GM18907 (cell line): ENCODE measurements at regions not wholly inside any gene's neighbourhood (a gene's known extent, or its start where the extent isn't known, plus 50 kb on each side); places are given as distances from the start of the nearest gene placed in this dataset.

Source experiments
- ATAC-seq: cut with Tn5 transposase; IDR thresholded peaks from one replicate; pipeline ENCODE4 v1.9.1; 2021; ENCODE audit warnings: mild to moderate bottlenecking, moderate library complexity; ENCODE audit not compliant: unreplicated experiment

GRCh38 chr6:44050872-44051505, 76.3 kb downstream of the MRPL14 start:
- no peak for ATAC-seq

GRCh38 chr6:44049989-44050871, 77.0 kb downstream of the MRPL14 start:
- ATAC-seq: no peak

DNA sequence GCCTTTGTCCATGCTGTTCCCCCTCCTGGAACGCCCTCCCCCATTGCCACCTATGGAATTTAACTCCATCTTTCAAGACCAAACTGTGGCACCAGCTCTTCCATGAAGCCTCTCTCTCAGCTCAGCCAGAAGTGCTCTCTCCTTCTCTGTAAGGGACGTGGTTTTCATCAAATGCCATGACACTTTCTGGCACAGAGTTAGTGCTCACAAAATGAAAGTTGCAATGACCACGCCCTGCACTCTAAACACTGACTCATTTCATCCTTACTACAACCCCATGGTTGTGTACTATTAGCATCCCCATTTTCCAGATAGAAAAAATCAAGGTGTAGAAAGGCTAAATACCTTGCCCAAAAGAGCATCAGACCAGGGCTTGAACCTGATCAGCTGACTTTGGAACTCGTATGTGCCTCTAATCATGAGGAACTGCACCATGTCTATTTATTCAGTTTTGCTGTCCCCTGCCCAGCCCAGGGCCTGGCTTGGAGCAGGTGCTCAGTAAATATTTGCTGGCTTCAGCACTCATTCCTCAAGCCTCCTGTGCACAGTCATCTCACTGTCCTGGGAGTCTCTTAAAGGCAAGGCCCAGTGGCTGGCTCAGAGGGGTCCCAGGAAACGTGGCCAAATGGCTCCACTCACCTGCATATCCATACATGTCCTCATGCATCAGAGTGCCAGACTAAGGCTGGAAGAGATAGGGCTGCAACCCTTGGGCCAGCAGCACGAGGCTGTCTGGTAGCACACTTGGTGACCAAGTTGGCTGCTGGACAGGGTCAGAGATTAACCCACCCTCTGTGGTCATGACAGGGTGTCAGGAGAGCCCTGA, 77.9 kb downstream of the MRPL14 start:
- no peak for ATAC-seq

DNA sequence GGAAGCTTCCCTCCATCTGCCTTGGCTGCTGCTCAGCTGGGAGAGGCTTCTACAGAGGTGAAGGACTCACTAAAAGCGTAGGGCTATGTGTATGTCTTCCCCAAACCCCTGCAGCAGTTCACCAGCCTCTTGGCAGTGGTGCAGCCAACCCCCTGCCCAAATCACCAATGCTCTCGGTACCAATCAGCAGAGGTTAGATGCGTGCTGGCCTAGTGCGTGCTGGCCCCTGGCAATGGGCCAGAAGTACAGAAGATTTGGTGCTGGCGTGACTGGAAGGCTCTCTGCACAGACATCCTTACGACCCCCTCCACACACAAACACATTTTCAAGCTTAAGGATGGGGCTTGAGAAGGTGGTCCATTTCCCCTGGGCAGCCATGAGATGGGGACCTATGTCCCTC, 79.0 kb downstream of the MRPL14 start:
- ATAC-seq: no peak

DNA sequence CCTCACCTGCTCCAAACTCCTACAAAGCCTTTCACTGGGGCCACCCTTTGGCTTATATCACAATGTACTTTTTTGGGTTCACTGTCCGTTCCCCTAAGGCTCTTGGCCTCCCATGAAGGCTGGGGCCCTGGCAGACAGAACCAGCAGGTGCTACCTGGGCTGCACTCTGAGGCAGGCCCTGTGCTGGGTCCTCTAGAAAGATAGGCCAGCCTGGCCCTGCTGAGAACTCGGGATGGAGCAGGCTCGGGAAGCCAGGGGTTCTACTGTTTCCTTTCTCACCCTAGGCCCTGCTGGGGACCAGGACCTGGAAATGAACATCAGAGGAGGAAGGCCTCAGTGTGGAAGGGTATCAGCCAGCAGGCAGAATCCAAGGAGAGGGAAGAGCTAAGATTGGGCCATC, 79.5 kb downstream of the MRPL14 start:
- ATAC-seq: no peak

GRCh38 chr6:44047179-44047546, 80.1 kb downstream of the MRPL14 start:
- no peak for ATAC-seq

GRCh38 chr6:44046516-44047178, 80.6 kb downstream of the MRPL14 start:
- ATAC-seq: no peak

DNA sequence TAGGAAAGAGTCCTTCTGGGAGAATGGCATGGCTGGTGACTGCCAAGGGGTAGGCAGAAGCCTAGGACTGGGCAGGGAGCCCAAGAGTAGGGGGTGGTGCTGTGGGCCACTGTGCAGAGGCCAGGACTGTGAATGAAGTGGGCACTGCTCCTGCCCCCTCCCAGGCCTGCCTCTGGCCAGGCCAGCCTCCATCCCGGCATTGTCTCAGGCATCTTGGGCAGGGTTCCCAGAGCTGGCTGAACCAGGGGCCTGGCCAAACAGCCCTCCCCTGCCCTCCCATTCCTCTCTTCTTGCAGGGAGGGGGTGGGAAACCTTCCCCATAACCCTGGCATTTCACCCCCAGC, 81.6 kb downstream of the MRPL14 start:
- ATAC-seq: no peak

DNA sequence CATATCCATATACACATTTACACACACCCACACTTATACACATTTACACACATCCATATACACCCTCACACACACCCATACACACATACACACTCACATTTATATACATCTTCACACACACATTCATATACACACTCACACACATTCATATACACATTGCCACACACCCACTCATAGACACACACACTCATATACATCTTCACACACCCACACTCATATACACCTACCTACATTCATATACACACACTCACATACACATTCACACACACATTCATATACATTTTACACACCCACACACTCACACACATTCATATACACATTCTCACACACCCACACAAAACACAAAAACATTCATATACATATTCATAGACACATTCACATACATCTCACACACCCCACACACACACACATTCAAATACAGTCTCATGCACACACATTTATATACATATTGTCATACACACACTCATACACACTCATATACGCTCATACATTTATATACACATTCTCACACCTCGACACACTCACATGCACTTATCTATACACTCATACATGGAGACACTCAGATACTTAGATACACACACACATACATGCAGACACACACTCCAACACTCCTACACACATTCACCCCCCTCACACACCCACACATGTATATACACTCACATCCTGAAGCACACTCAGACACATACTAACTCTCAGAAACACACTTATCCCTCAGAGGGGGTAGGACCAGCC, 82.1 kb downstream of the MRPL14 start:
- no peak for ATAC-seq

DNA sequence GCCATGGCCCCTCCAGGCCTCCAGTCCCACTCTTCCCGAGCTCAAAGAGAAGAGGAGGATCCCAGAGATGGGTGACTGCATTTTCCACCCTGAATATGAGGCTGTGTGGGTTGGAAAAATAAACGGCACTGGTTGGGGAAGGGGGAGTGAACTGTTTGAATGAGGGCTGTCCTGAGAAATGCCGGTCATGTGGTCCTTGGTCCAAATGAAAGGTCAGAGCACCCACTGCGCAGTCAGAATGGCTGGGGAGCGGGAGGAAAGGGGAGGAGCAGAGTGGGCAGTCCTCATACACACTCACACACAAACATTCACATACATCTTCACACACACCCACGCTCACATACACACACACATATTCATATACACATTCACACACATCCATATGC, 83.1 kb downstream of the MRPL14 start:
- ATAC-seq: no peak

DNA sequence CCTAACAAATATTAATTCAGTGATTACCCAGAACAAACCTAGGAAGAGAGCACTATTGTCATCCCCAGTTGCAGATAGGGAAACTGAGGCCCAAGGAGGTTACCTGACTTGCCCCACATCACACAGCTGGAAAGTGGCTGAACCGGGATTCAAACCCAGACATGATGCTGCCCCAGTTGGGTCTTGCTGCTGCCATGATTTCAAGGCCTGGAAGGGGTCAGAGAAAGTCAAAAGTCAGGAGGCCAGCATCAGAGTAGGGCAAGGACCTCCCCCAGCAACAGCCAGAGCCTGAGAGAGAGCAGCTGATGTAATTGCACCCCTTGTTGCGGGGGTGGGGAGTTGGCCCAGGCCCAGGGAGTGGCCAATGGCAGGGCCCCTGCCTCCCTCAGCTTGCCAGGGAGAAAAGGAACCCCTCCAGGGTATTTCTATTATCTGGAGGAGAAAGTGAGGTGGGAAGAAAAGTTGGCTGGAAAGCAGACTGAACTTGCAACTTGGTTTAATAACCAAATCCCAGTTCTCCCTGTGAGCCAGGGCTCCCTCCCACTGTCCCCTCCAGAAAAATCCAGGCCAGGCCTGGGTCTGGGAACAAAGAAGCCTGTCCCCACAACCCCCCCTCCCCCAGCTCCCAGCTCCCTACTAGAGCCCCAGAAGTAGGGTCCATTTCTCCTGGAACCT, 83.6 kb downstream of the MRPL14 start:
- ATAC-seq: no peak

DNA sequence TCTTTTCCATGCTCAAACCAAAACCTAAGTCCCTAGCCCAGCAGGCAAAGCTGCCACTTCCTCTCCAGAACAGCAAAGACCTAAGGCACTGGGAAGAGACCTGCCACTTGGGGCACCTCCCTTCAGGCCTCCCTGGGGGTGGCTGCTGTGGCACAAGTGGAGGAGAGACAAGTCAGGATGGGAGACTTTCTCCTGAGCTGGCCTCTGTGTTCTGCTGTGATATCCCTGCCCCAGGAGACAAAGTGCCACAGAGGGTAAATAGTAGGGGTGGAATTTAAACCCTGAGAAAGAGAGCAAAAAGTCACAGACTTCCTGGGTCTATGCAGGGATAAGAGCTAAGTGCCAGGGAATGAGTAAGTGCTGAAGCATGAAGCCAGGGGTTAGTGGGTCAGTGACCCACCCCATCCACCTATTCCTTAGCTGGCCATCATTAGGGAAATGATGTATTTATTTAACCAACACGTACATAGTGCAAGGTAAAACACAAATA, 84.2 kb downstream of the MRPL14 start:
- ATAC-seq: no peak

DNA sequence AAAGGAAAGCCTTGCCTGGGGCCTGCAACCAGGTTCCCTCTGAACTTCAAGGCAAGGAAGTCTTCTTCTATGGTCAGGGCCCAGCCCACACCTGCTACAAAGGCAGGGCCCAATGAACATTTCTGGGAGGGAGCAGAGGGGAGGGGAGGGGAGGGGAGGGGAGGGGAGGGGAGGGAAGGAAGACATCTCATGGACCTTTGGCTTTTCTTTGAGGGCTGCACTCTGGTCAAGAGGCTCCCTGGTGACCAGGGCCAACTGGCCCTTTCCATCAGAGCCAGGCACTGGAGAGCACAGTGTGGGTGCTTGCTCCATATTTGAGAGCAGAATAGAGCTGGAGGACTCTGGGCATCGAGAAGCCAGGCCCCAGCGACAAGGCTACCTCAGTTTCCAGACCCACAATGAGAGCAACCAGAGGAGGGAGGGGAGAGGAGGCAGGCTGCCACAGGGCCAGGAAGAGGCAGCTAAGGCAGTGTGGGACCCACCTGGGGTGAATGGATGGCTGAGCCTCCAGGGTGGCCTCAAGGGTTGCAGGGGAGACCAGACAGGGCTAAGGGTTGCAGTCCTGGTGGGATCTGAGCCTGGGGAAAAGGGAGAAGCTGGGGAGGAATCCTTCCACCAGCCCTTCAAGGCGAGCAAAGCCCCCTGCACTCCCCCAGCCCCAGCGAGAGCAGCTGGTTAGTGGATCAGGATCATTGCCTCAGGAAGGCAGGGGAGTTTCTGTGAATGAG, 84.8 kb downstream of the MRPL14 start:
- no peak for ATAC-seq

- ATAC-seq: no peak
These were observed 85.6 kb downstream of the MRPL14 start for GRCh38 chr6:44041461-44042260.

- no peak for ATAC-seq
These were observed 86.5 kb downstream of the MRPL14 start for GRCh38 chr6:44040786-44041185.

DNA sequence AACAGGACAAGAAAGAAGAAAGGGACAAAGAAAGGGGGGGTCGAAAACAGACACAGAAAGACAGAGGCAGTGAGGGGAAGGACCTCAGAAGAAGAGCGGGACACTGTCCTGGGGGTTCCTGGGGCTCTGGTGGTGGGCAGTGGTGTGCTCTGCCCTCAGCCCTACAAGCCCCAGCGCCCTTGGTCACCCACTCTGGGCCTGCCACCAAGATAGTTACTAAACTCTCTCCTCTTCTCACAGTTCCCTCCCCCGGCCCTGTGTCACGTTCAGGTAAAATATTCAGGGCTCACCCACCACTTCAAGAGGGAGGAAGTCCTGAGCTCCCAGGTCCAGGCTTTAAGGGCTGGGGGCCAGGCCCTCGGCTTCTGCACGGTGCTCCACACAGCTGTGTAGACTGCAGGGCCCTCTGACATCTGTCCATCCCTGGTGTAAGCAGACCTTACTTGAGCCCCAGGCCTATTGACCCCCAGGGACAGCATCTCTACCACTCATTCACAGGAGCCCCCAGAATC, 87.4 kb downstream of the MRPL14 start:
- no peak for ATAC-seq

DNA sequence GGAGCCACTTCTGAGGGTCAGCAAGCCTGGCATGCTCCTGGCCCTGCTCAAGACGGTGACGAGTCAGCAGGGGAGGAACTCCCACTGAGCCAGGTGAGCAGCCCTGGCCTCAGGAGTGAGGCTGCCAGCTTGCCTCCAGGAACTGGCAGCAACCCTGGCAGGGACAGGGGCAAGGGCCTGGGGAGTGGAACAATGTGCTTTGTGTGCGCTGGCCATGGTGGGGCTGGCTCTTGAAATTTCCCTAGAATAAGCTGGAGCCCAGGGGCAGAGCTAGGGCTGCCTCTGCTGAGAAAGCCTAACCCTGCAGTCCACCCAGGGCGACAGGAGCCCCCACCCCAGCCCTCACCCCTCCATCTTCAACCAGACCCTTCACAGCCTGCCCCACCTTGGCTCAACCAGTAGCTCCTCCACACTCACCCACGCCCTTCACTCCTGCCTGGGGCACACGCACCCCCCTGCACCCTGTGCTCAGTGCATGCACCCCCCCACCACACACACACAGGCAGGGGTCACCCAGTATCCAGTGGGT, 88.0 kb downstream of the MRPL14 start:
- ATAC-seq: no peak

- ATAC-seq: no peak
These were observed 88.6 kb downstream of the MRPL14 start for GRCh38 chr6:44038543-44039065.
